ENCODE measurements at regions not wholly inside any gene's neighbourhood (a gene's known extent, or its start where the extent isn't known, plus 50 kb on each side); places are given as distances from the start of the nearest gene placed in this dataset.
A peak's percentile ranks its signal among the peaks of the same experiment; 100 is the strongest.

DNA sequence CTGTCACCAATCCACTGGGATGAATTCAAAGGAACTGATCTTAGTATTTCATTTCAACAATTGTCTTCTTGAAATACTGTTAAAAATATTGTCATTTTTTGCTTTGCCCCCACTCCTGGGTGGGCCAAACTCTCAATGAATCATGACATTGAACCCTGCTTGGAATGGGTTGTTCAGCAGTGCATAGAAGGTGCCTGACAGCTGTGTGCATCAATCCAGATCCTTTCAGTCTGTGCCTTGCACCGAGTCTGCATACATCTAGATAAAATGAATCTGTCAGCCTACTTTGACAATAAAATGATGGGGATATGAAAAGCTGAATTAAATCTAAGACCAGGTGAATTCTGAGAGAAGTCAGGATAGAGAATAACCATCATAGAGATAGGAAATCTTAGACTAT, 706.6 kb downstream of the CBLN2 start:
- intact Hi-C loops (cut with DNase I) = no loop called here
- no peak overlapping the region for H3K27ac ChIP-seq (ENCODE audit: low read depth in 2 of 2, low read length in 2 of 2)
- no peak for FAIRE-seq
- TF ChIP-seq, protein P1, sequence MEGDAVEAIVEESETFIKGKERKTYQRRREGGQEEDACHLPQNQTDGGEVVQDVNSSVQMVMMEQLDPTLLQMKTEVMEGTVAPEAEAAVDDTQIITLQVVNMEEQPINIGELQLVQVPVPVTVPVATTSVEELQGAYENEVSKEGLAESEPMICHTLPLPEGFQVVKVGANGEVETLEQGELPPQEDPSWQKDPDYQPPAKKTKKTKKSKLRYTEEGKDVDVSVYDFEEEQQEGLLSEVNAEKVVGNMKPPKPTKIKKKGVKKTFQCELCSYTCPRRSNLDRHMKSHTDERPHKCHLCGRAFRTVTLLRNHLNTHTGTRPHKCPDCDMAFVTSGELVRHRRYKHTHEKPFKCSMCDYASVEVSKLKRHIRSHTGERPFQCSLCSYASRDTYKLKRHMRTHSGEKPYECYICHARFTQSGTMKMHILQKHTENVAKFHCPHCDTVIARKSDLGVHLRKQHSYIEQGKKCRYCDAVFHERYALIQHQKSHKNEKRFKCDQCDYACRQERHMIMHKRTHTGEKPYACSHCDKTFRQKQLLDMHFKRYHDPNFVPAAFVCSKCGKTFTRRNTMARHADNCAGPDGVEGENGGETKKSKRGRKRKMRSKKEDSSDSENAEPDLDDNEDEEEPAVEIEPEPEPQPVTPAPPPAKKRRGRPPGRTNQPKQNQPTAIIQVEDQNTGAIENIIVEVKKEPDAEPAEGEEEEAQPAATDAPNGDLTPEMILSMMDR (IDR thresholded peaks at IDR 0.05; ENCODE audit: borderline replicate concordance, extremely low read depth, insufficient read depth) = no peak
- peaks cover 0 to 2% (median 0%) of the 10 kb centered on the region in 3 donors for H3K9me3 ChIP-seq (ENCODE audit: control insufficient read depth in 2 of 3, insufficient read depth in 1 of 3, low read length in 3 of 3)
- H3K27me3 ChIP-seq (ENCODE audit: control insufficient read depth, insufficient read depth, low read length) = no peaks in the 10 kb centered on the region
- H3K4me1 ChIP-seq (ENCODE audit: control insufficient read depth in 2 of 3, insufficient read depth in 2 of 3, low read depth in 1 of 3, low read length in 3 of 3) = no peaks in the 10 kb centered on the region
- no peak overlapping the region for H3K4me3 ChIP-seq (ENCODE audit: low read length in 3 of 3)
- no peak overlapping the region for H3K9ac ChIP-seq (ENCODE audit: low read length in 3 of 3)
- DNase-seq = no peak
- no peaks in the 10 kb centered on the region for H3K36me3 ChIP-seq (ENCODE audit: control insufficient read depth in 2 of 3, insufficient read depth in 3 of 3, low read length in 3 of 3)

- DNase-seq (no peak), FAIRE-seq (no peak)
- Histone ChIP-seq H3K36me3 (ENCODE audit: control insufficient read depth in 2 of 3, insufficient read depth in 3 of 3, low read length in 3 of 3) (no peaks in the 10 kb centered on the region), H3K27me3 (ENCODE audit: control insufficient read depth, insufficient read depth, low read length) (no peaks in the 10 kb centered on the region), H3K4me1 (ENCODE audit: control insufficient read depth in 2 of 3, insufficient read depth in 2 of 3, low read depth in 1 of 3, low read length in 3 of 3) (no peaks in the 10 kb centered on the region), H3K4me3 (ENCODE audit: low read length in 3 of 3) (no peak overlapping the region), H3K9me3 (ENCODE audit: control insufficient read depth in 2 of 3, insufficient read depth in 1 of 3, low read length in 3 of 3) (peaks cover 0 to 2% (median 0%) of the 10 kb centered on the region in 3 donors), H3K9ac (ENCODE audit: low read length in 3 of 3) (no peak overlapping the region), H3K27ac (ENCODE audit: low read depth in 2 of 2, low read length in 2 of 2) (no peak overlapping the region)
- TF ChIP-seq, protein P1 (IDR thresholded peaks at IDR 0.05; ENCODE audit: borderline replicate concordance, extremely low read depth, insufficient read depth) = no peak
- intact Hi-C loops (cut with DNase I) = no loop called here
Observed at GRCh38 chr18:71832946-71833617, 711.1 kb downstream of the CBLN2 start.

DNA sequence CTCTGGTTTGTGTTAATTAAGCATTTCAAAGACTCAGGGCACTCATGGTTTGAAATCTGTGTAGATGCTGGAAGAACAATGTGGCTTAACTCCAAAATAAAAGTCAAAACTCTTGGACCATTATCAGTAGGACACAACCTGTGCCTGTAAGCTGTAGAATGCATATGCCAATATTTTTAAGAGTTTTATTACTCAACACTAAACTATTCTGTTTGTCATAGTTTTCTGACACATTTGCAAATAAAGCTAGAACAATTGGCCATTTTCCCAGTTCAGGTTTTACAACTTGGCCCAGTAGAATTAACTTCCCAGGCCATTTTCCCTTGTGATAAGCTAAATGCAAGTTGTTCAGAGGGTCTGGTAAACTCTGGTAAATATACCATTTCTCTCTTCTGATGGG, 713.1 kb downstream of the CBLN2 start:
- Histone ChIP-seq H3K27me3 (ENCODE audit: control insufficient read depth, insufficient read depth, low read length) (no peaks in the 10 kb centered on the region), H3K4me1 (ENCODE audit: control insufficient read depth in 2 of 3, insufficient read depth in 2 of 3, low read depth in 1 of 3, low read length in 3 of 3) (no peaks in the 10 kb centered on the region), H3K9ac (ENCODE audit: low read length in 3 of 3) (no peak overlapping the region), H3K4me3 (ENCODE audit: low read length in 3 of 3) (no peak overlapping the region), H3K27ac (ENCODE audit: low read depth in 2 of 2, low read length in 2 of 2) (no peak overlapping the region), H3K36me3 (ENCODE audit: control insufficient read depth in 2 of 3, insufficient read depth in 3 of 3, low read length in 3 of 3) (no peaks in the 10 kb centered on the region), H3K9me3 (ENCODE audit: control insufficient read depth in 2 of 3, insufficient read depth in 1 of 3, low read length in 3 of 3) (peaks cover 0 to 2% (median 0%) of the 10 kb centered on the region in 3 donors)
- TF ChIP-seq, protein P1 (IDR thresholded peaks at IDR 0.05; ENCODE audit: borderline replicate concordance, extremely low read depth, insufficient read depth) = no peak
- intact Hi-C loops (cut with DNase I) = no loop called here
- DNase-seq (peak in 1 of 5 donors; percentile 33), FAIRE-seq (no peak)

GRCh38 chr18:71827301-71827700, 716.8 kb downstream of the CBLN2 start:
- TF ChIP-seq, protein P1 (IDR thresholded peaks at IDR 0.05; ENCODE audit: borderline replicate concordance, extremely low read depth, insufficient read depth) = no peak
- intact Hi-C loops (cut with DNase I) = no loop called here
- H3K9me3 ChIP-seq (ENCODE audit: control insufficient read depth in 2 of 3, insufficient read depth in 1 of 3, low read length in 3 of 3) = no peaks in the 10 kb centered on the region
- DNase-seq (no peak), FAIRE-seq (no peak)
- no peak overlapping the region for H3K9ac ChIP-seq (ENCODE audit: low read length in 3 of 3)
- H3K27ac ChIP-seq (ENCODE audit: low read depth in 2 of 2, low read length in 2 of 2) = no peak overlapping the region
- no peaks in the 10 kb centered on the region for H3K36me3 ChIP-seq (ENCODE audit: control insufficient read depth in 2 of 3, insufficient read depth in 3 of 3, low read length in 3 of 3)
- no peaks in the 10 kb centered on the region for H3K4me1 ChIP-seq (ENCODE audit: control insufficient read depth in 2 of 3, insufficient read depth in 2 of 3, low read depth in 1 of 3, low read length in 3 of 3)
- H3K4me3 ChIP-seq (ENCODE audit: low read length in 3 of 3) = no peak overlapping the region
- no peaks in the 10 kb centered on the region for H3K27me3 ChIP-seq (ENCODE audit: control insufficient read depth, insufficient read depth, low read length)
